ENCODE measurements at regions not wholly inside any gene's neighbourhood (a gene's known extent, or its start where the extent isn't known, plus 50 kb on each side); places are given as distances from the start of the nearest gene placed in this dataset.

DNA sequence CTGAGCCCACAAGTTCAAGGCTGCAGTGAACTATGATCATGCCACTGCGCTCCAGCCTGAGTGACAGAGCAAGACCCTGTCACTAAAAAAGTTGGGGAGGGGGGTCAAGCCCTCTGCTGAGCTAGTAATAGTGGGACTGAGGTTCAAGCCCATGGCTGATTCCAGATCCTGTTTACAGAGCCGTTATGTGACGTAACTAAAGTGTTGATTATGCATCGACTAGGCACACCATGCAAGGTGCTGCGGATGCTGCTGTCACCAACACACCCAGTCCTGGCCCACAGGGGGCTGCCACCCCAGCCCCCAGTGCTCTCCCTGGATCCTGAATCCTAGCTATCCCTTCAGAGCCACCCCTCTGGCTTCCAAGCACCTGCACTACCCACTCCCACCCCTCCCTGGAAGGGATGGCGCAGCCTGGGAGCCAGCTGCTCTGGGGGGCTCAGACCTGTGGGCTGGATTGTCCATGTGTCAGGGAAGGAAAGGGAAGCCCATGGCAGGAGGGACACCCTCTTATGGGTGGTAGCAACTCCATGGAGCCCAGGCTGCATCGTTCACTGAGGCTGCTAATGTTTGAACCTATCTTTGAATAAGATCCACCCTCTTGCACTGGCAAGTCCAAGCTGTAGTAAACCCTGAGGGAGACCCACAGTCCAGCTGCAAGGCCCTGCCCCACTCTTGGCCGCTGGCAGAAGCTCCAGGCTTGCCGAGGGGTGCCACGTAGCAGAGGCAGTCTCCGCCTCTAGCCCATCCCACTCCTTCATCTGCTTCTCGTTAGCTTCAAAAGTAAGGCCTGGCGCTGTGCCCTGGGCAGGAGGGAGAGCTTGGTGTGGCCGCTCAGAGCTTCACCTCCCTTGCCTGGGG lies 95.0 kb downstream of the SNX5 start:
- TF ChIP-seq EZH2phosphoT487 (IDR thresholded peaks at IDR 0.05; ENCODE audit: insufficient read depth, low read depth) (no peak), EZH2 (IDR thresholded peaks at IDR 0.05; ENCODE audit: insufficient read depth, poor library complexity, severe bottlenecking) (no peak)
